ENCODE measurements at regions not wholly inside any gene's neighbourhood (a gene's known extent, or its start where the extent isn't known, plus 50 kb on each side); places are given as distances from the start of the nearest gene placed in this dataset.

- ATAC-seq (no peak), DNase-seq (ENCODE audit: low spot score) (no peak)
- H3K27ac ChIP-seq (ENCODE audit: low read depth): no peak overlapping the region
- no peaks in the 10 kb centered on the region for H4K20me1 ChIP-seq (replicated peaks; ENCODE audit: insufficient read depth)
- Mint-ChIP-seq H3K4me3 (no peak overlapping the region), H3K27ac (no peak overlapping the region), H3K27me3 (ENCODE audit: insufficient read depth, low read depth, poor library complexity) (no peaks in the 10 kb centered on the region), H3K4me1 (no peaks in the 10 kb centered on the region), H3K9me3 (peaks cover 23% of the 10 kb centered on the region), H3K36me3 (ENCODE audit: low read depth) (peaks cover 25% of the 10 kb centered on the region; the same call in 2 of the 3 replicates)
- H3K27me3 ChIP-seq (ENCODE audit: insufficient read depth): no peaks in the 10 kb centered on the region
- H3K4me2 ChIP-seq: no peak overlapping the region
- H3K4me3 ChIP-seq: no peak overlapping the region
- H2AFZ ChIP-seq: no peak overlapping the region
- no peaks in the 10 kb centered on the region for H3K4me1 ChIP-seq (ENCODE audit: insufficient read depth)
- TF ChIP-seq ZNF462 (CRISPR knock-in tag; IDR thresholded peaks at IDR 0.05) (no peak), JUNB (IDR thresholded peaks at IDR 0.05; ENCODE audit: unreplicated experiment) (no peak), REST (IDR thresholded peaks at IDR 0.05; ENCODE audit: unreplicated experiment) (no peak), ETS1 (IDR thresholded peaks at IDR 0.05) (no peak), EZH2phosphoT487 (IDR thresholded peaks at IDR 0.05; ENCODE audit: unreplicated experiment) (no peak), STAT1 (IDR thresholded peaks at IDR 0.05; ENCODE audit: unreplicated experiment) (no peak), EZH2 (IDR thresholded peaks at IDR 0.05; ENCODE audit: low read depth, unreplicated experiment) (no peak), NANOG (IDR thresholded peaks at IDR 0.05; ENCODE audit: borderline replicate concordance) (no peak), POLR2AphosphoS5 (IDR thresholded peaks at IDR 0.05; ENCODE audit: low read depth) (no peak), CREB1 (CRISPR knock-in tag; IDR thresholded peaks at IDR 0.05; ENCODE audit: low read depth) (no peak), ZNF114 (CRISPR knock-in tag; IDR thresholded peaks at IDR 0.05) (no peak), CTCF (conservative IDR thresholded peaks at IDR 0.05; ENCODE audit: low read depth in 2 of 2) (no peak), ZNF331 (CRISPR knock-in tag; IDR thresholded peaks at IDR 0.05; ENCODE audit: low read depth) (no peak)
- no peaks in the 10 kb centered on the region for H3F3A ChIP-seq (replicated peaks; ENCODE audit: low read depth)
- no peaks in the 10 kb centered on the region; the same call in 1 of the 2 replicates for H3K36me3 ChIP-seq (ENCODE audit: insufficient read depth)
- H3K79me2 ChIP-seq (replicated peaks; ENCODE audit: insufficient read depth): peaks cover 14% of the 10 kb centered on the region; the same call in 1 of the 2 replicates
- H3K9me2 ChIP-seq (ENCODE audit: insufficient read depth): no peaks in the 10 kb centered on the region
Observed at GRCh38 chr1:201769072-201769471, 59.9 kb upstream of the IPO9 start.
